Keratinocyte (primary cell): ENCODE measurements at regions not wholly inside any gene's neighbourhood (a gene's known extent, or its start where the extent isn't known, plus 50 kb on each side); places are given as distances from the start of the nearest gene placed in this dataset.

ENCODE experiments used
- DNase-seq: peaks from one replicate; pipeline ENCODE4 v3.0.0-alpha.2; 2011; ENCODE audit warnings: low read depth, missing footprints, low spot score
- FAIRE-seq: peaks from 2 replicates; lab custom pipeline; 2011; peaks lifted over from hg19 to GRCh38; lab: Jason Lieb, UNC
- H2AFZ ChIP-seq: 2 replicates; pipeline ENCODE4 v1.6.0; 2012; ENCODE audit warnings: low read length, control low read depth, inconsistent platforms; ENCODE audit not compliant: control insufficient read depth
- H3K27ac ChIP-seq: 2 replicates; pipeline ENCODE4 v1.5.1; 2011; ENCODE audit warnings: low read length; ENCODE audit not compliant: control insufficient read depth, insufficient read depth
- H3K27me3 ChIP-seq: 3 replicates; pipeline ENCODE4 v1.6.0; 2011; ENCODE audit warnings: low read length; ENCODE audit not compliant: control insufficient read depth, insufficient read depth; ENCODE audit errors: extremely low read depth
- H3K36me3 ChIP-seq, 2 experiments: 2 replicates in 1 of 2; 3 replicates in 1 of 2; pipeline ENCODE4 v1.5.1; 2011; ENCODE audit warnings: low read length in 2 of 2, mild to moderate bottlenecking in 1 of 2; ENCODE audit not compliant: control insufficient read depth in 2 of 2, insufficient read depth in 2 of 2; ENCODE audit errors: extremely low read depth in 1 of 2
- H3K4me1 ChIP-seq: 3 replicates; pipeline ENCODE4 v1.5.1; 2011; ENCODE audit warnings: low read length; ENCODE audit not compliant: control insufficient read depth, insufficient read depth; ENCODE audit errors: extremely low read depth
- H3K4me2 ChIP-seq: 3 replicates; pipeline ENCODE4 v1.6.0; 2011; ENCODE audit warnings: low read depth, low read length; ENCODE audit not compliant: control insufficient read depth, insufficient read depth; ENCODE audit errors: extremely low read depth
- H3K4me3 ChIP-seq, 3 experiments: fragments of 200-600 bp in 1 of 3; sonication (generic) in 1 of 3; 2 replicates in 2 of 3; 3 replicates in 1 of 3; pipeline ENCODE4 v1.5.1; 2011 to 2016; ENCODE audit warnings: low read length in 3 of 3, mild to moderate bottlenecking in 3 of 3, control low read depth in 2 of 3, inconsistent platforms in 1 of 3, low read depth in 1 of 3, mixed read lengths in 1 of 3, mixed run types in 1 of 3, moderate library complexity in 1 of 3; ENCODE audit not compliant: control insufficient read depth in 2 of 3, insufficient read depth in 2 of 3; ENCODE audit errors: extremely low read depth in 1 of 3
- H3K79me2 ChIP-seq: 2 replicates; pipeline ENCODE4 v1.6.0; 2012; ENCODE audit warnings: low read length; ENCODE audit not compliant: control insufficient read depth, insufficient read depth
- H3K9ac ChIP-seq: 3 replicates; pipeline ENCODE4 v1.6.0; 2011; ENCODE audit warnings: low read length; ENCODE audit not compliant: control insufficient read depth, insufficient read depth; ENCODE audit errors: extremely low read depth
- H3K9me1 ChIP-seq: 3 replicates; pipeline ENCODE4 v1.6.0; 2011; ENCODE audit warnings: low read length; ENCODE audit not compliant: control insufficient read depth, insufficient read depth; ENCODE audit errors: extremely low read depth
- H3K9me3 ChIP-seq: 2 replicates; pipeline ENCODE4 v1.5.1; 2012; ENCODE audit warnings: low read depth, low read length; ENCODE audit not compliant: control insufficient read depth
- H4K20me1 ChIP-seq: 3 replicates; pipeline ENCODE4 v1.6.0; 2011; ENCODE audit warnings: low read length; ENCODE audit not compliant: control insufficient read depth, insufficient read depth; ENCODE audit errors: extremely low read depth
- CTCF ChIP-seq, 3 experiments: IDR thresholded peaks in 1 of 3; conservative IDR thresholded peaks in 1 of 3; optimal IDR thresholded peaks in 1 of 3; 2 replicates in 2 of 3; 3 replicates in 1 of 3; pipeline versions ENCODE3 to v1.5.1; 2011; ENCODE audit warnings: low read length in 3 of 3, mild to moderate bottlenecking in 3 of 3, moderate library complexity in 2 of 3, control low read depth in 1 of 3, inconsistent platforms in 1 of 3; ENCODE audit not compliant: insufficient read depth in 2 of 3; ENCODE audit errors: extremely low read depth in 1 of 3
- EZH2 ChIP-seq: IDR thresholded peaks from one replicate; pipeline ENCODE4 v1.6.1; 2012; ENCODE audit warnings: inconsistent platforms, mild to moderate bottlenecking, low read length, moderate library complexity
- dilution Hi-C: fragments of 300-500 bp; cut with MboI; formaldehyde crosslinking; loops from one replicate; pipeline ENCODE4 v1.7.0; 2020; ENCODE audit warnings: low sequenced_read_pairs; ENCODE audit not compliant: extremely low pct_ligation_motif_present

- Histone ChIP-seq H3K4me2 (no peak overlapping the region), H4K20me1 (no peaks in the 10 kb centered on the region), H3K4me3 (no peak overlapping the region), H3K9ac (no peak overlapping the region), H3K9me3 (no peaks in the 10 kb centered on the region), H2AFZ (no peak overlapping the region), H3K36me3 (no peaks in the 10 kb centered on the region), H3K27me3 (no peaks in the 10 kb centered on the region), H3K4me1 (no peaks in the 10 kb centered on the region), H3K9me1 (no peaks in the 10 kb centered on the region), H3K79me2 (no peaks in the 10 kb centered on the region), H3K27ac (no peak overlapping the region)
- dilution Hi-C loops = no loop called here
- FAIRE-seq = no peak
- no peak for DNase-seq
- TF ChIP-seq EZH2 (no peak), CTCF (optimal IDR thresholded peaks at IDR 0.05 in 1 of 3, IDR thresholded peaks at IDR 0.05 in 1 of 3, conservative IDR thresholded peaks at IDR 0.05 in 1 of 3; ENCODE audit: extremely low read depth in 1 of 3, insufficient read depth in 2 of 3, low read length in 3 of 3) (no peak)
These were observed 750.5 kb downstream of the FRK start for GRCh38 chr6:115310156-115310555.

- FAIRE-seq = no peak
- dilution Hi-C loops = no loop called here
These were observed 758.0 kb downstream of the FRK start for GRCh38 chr6:115302731-115303130.

More at GRCh38 chr6:115302731-115303130, 758.0 kb downstream of the FRK start:
- Histone ChIP-seq H3K4me3 (no peak overlapping the region), H3K4me2 (no peak overlapping the region), H3K9me1 (no peaks in the 10 kb centered on the region), H3K4me1 (no peaks in the 10 kb centered on the region), H2AFZ (no peak overlapping the region), H3K27me3 (no peaks in the 10 kb centered on the region), H3K27ac (no peak overlapping the region), H3K9ac (no peak overlapping the region), H3K9me3 (no peaks in the 10 kb centered on the region), H3K79me2 (no peaks in the 10 kb centered on the region), H4K20me1 (no peaks in the 10 kb centered on the region), H3K36me3 (no peaks in the 10 kb centered on the region)
- DNase-seq = no peak
- TF ChIP-seq EZH2 (no peak), CTCF (optimal IDR thresholded peaks at IDR 0.05 in 1 of 3, IDR thresholded peaks at IDR 0.05 in 1 of 3, conservative IDR thresholded peaks at IDR 0.05 in 1 of 3; ENCODE audit: extremely low read depth in 1 of 3, insufficient read depth in 2 of 3, low read length in 3 of 3) (no peak)
